NCI-H1436 treated with DMSO at 0.1 percent for 48 hours (cell line): ENCODE measurements at regions not wholly inside any gene's neighbourhood (a gene's known extent, or its start where the extent isn't known, plus 50 kb on each side); places are given as distances from the start of the nearest gene placed in this dataset.
"Not testable (repeated sequence)": the region's sequence is repeated elsewhere in the genome, so short reads cannot be mapped to it uniquely, and the experiment has no call there.

Experiments used
- DNase-seq: peaks from one replicate; lab custom pipeline; 2025; lab: John Stamatoyannopoulos, UW

DNA sequence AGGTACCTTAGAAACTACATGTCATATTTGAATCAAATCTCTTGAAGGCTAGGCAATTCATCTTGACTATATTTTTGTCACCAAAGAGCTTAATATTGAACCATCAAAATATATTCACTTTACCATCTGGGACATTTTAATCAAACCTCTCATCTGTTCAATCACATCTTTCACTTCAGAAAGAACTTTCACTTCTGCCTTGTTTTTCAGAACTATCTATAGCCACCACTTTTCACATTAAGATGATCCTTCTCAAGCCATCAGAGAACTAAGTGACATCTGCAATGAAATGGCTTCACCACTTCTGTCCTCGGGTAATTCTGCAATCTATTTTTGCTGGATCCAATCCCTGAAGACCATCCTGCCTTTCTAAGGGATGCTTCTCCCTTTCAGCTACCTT is 57.8 kb downstream of the OR2B2 start:
- no peak for DNase-seq

GRCh38 chr6:27851440-27851839 is 60.8 kb downstream of the OR2B2 start:
- DNase-seq, result no peak

DNA sequence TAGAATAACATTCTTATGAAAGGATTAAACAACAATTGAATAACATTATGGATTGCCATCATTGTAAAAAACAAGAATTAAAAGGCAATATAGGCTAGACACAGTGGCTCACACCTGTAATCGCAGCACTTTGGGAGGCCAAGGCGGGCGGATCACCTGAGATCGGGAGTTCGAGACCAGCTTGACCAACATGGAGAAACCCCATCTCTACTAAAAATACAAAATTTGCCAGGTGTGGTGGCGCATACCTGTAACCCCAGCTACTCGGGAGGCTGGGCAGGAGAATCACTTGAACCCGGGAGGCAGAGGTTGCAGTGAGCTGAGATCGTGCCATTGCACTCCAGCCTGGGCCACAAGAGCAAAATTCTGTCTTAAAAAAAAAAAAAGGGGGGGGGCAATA is 63.2 kb downstream of the OR2B2 start:
- DNase-seq, result not testable (repeated sequence)

DNA sequence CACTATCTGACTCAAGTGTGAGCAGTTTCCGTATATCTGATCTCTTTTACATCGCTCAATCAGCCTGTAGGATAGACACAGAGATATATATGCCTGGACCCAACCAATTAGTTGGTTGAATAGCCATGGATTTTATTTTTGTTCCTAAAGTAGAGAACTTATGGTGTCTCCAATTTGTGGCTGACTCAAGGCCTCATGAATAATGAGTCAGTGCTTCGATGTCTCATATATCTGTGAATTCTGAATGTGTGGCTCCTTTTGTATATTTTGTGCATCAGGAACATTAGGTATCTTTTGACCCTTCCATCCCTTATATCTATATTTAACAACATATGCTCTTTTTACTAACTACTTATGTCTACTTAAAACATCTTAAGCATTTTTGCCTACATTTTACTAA is 64.5 kb downstream of the OR2B2 start:
- no peak for DNase-seq

DNA sequence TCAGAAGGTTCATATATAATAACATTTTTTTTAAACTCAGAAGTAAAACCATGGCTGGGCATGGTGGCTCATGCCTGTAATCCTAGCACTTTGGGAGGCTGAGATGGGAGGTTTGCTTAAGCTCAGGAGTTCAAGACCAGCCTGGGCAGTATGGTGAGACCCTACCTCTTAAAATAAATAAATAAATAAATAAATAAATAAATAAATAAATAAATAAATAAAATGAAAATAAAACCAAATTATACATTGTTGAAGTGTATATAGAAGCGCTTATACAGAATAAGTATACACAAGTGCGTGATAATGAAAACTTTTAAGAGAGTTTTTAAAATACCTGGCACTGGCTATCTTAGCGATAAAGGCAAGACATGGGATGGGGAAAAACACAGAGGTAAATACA is 71.6 kb downstream of the OR2B2 start:
- no peak for DNase-seq

DNA sequence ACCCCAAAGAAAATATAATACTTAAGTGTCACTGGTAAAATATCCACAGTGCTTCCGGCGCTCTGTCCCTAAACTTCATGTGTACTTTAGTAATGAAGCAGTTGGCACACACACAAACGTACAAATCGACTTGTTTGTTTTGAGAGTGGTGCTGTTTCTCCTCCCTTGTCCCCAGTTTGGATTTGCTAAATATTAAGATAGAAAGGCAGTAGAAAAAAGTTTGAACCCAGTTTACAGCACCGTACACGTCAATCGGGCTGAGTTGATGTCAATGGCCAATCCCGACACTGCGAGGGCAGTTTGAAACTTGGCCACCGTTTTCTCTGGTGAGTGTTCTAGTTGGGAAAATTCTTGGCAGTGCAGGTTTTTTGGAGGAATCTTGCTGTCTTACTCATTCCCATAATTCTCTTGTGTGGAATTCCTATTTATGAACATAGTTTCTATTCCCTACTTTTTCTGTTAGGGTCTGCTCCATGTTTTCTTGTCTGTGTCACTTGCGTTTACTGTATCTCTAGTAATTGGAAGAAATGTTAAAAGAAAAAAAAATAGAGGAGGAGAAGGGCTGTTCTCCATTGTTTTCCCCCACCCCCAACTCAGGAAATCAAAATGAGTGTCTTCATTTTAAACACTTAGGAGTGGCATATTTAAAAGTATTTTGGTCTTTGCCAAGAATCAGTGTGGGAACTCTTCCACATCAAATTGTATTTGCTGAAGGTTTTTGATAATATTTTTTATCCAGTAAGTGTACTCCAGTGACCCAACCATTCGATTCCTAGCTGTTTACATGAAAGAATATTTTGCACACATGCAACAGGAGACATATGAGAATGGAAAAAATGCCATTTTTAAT is 72.3 kb downstream of the OR2B2 start:
- no peak for DNase-seq

DNA sequence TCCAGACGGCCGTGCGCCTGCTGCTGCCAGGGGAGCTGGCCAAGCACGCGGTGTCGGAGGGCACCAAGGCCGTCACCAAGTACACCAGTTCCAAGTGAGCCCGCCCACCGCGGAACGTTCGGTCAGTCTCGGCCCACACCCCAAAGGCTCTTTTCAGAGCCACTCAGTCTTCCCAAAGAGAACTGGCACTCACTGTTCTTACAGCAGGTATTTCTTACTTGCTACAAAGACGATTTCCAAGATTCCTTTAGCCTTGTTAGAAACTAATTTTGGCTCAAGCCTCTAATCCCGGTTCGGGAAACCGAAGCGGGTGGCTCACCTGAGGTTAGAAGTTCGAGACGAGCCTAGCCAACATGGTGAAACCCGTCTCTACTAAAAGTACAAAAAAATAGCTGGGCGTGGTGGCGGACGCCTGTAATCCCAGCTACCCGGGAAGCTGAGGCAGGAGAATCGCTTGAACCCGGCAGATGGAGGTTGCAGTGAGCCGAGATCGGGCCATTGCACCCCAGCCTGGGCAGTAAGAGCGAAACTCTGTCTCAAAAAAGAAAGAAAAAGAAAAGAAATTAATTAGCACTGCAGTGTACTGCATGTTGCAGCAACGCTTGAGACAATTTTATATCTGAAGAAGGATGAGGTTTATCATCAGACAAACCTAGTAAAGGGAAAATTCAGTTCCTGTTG is 73.1 kb downstream of the OR2B2 start:
- no peak for DNase-seq

DNA sequence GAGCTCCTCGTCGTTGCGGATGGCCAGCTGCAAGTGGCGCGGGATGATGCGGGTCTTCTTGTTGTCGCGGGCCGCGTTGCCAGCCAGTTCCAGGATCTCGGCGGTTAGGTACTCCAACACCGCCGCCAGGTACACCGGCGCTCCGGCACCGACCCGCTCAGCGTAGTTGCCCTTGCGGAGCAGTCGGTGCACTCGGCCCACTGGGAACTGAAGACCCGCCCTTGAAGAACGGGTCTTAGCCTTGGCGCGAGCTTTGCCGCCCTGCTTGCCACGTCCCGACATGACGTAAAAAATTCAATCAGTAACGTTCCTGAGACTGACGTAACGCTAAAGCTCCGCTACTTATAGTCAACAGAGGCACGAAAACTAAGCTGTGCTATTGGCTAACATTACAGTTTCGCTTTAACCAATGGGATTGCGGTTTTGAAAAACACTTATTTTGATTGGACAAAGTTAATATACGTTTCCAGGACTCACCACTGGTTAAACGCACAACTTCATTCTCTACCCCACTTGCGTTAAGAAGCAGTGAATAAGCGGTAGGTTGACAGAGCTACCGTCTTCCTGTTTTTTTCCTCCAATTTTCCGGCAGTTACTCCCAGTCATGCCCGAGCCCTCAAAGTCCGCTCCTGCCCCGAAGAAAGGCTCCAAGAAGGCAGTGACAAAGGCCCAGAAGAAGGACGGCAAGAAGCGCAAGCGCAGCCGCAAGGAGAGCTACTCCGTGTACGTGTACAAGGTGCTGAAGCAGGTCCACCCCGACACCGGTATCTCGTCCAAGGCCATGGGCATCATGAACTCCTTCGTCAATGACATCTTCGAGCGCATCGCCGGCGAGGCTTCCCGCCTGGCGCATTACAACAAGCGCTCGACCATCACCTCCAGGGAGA is 73.9 kb downstream of the OR2B2 start:
- DNase-seq, result peak; percentile 99

- DNase-seq, result no peak
Measured at GRCh38 chr6:27837625-27838057, 74.6 kb downstream of the OR2B2 start.

DNA sequence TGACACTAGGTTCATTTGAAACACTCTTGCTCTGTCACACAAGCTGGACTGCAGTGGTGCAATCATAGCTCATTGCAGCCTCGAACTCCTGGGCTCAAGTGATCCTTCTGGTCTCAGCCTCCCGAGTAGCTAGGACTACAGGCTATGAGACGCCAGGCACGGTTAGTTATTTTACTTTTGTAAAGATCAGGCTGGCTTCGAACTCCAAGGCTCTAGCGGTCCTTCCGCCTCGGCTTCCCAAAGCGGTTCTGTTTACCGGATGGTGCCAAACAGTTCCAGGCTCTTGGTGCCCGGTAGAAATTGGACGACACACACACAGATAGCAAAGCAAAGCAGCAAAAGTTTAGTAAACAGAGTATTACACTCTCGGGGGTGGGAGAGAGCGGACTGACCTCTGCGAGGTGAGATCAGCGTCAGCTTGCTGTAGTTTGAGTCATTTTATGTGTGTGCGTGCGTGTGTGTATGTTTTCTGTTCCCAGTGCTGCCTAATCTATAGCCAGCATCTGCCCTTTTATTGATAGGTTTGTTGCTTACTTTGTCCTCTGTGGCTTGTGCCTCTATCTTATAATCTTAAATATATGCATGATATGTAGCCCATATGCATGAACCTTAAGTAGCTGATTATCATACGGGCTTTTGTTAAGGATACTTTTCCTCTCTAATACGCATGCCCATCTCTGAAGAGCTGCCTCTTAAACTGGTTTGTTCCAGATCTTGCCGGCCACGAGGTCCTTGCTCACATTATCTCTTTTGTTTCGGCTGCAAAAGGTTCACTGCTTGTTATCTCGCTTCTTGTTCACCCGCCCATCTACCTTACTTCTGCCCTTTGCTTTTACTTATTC is 75.2 kb downstream of the OR2B2 start:
- peak; percentile 93 for DNase-seq

GRCh38 chr6:27836141-27836782 is 75.9 kb downstream of the OR2B2 start:
- no peak for DNase-seq

DNA sequence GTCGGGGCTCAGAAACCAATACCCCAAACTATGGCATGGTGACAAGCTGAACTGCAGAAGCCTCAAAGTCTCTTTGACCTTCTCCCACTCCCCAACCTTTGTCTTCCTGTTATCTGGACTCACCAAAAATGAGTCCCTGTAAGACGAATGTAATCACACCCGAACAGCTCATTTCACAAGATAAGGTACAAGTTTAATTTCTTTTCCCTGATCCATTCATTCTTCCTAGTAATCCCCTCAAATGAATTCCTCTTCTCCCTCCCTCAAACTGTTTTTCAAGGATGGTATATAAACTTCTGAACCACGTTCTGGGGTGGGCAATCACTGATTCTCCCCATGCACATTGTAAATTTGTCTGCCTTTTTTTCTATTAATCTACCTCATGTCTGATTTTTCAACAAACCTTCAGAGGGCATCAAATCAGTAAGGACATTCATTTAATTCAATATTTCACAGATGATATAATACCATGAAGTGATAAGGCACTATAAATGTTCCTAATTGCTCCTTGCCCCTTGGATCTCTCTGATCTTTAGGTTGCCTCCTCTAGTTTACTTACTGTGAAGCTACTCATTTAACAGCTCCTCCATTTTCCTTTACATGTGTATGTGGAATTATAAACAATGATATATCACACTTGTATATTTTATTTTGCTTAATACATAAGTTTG is 77.2 kb downstream of the OR2B2 start:
- DNase-seq, result no peak

DNA sequence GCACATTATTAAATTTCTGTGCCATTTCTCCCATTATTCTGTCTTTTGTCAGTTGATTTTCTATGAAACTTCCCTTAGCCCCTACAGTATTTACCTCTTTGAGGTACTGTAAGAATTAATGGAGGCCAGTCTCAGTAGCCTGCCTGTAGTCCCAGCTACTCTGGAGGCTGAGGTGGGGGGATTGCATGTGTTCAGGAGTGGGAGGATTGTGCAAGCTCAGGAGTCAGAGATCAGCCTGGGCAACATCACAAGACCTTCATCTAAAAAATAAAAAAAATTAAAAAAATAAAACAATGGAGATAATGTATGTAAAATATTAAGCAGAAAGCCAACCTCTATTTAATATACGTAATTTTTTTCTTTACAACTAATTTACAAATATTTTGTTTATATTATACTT is 77.8 kb downstream of the OR2B2 start:
- DNase-seq, result no peak

DNA sequence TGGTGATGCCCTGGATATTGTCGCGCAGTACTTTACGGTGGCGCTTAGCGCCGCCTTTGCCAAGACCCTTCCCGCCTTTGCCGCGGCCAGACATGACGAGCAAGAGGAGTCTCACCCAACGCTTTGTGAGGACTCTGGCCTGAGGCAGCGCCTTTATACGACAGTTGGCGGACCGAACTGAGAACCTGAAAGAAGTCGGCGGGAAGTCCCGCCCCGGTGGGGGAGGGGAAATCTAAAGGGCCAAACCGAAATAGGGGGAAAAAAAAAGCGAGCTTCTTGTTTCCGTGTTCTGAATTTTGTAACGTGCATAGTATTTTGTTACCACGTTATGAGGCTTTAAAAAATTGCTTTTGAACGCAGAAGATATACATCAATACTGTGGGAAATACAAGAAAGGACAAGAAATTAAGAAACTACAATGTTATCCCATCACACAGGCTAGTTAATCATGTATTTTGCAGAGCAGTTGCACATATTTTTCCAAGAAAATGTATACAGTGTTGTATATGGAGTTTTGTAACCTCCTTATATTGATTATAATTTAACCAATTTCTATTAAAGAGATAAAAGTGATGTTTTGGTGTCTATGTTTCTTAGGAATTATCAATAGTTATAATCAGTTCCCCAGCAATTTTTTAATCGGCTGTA is 80.6 kb downstream of the OR2B2 start:
- DNase-seq, result not testable (repeated sequence)

- DNase-seq, result not testable (repeated sequence)
Measured at GRCh38 chr6:27830600-27831433, 81.4 kb downstream of the OR2B2 start.

- DNase-seq, result no peak
Measured at GRCh38 chr6:27830212-27830599, 82.0 kb downstream of the OR2B2 start.

DNA sequence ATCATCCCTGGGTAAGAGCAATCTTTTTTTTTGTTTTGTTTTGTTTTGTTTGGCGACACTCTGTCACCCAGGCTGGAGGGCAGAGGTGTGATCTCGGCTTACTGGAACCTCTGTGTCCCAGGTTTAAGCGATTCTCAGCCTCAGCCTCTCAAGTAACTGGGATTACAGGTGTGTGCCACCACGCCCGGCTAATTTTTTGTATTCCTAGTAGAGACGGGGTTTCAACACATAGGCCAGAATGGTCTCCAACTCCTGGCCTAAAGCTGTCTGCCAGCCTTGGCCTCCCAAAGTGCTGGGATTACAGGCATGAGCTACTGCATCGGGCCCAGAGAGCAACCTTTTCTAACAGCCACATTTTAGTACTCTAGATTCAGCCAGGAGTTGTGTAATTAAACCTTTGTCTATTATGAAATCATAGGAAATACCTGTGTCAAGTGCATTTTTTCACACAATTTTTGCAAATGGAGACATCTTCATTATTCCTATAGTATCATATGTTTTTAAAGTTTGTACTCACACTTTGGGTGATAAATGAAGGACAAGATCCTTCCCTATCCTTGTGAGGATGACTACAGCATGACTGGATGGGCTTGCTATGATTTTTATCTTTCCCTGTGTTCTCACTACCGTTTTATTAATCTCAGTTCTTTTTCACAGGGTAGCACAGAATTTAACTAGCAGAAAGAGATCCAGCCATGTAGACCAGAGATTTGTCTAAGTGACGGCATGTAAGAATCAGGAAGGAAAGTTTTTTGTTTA is 82.6 kb downstream of the OR2B2 start:
- no peak for DNase-seq

DNA sequence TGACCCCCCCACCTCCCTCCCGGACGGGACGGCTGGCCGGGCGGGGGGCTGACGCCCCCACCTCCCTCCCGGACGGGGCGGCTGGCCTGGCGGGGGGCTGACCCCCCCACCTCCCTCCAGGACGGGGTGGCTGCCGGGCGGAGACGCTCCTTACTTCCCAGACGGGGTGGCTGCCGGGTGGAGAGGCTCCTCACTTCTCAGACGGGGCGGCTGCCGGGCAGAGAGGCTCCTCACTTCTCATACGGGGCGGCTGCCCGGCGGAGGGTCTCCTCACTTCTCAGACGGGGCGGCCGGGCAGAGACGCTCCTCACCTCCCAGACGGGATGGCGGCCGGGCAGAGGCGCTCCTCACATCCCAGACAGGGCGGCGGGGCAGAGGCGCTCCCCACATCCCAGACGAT is 84.7 kb downstream of the OR2B2 start:
- not testable (repeated sequence) for DNase-seq
